B cell (primary cell): ENCODE measurements at regions not wholly inside any gene's neighbourhood (a gene's known extent, or its start where the extent isn't known, plus 50 kb on each side); places are given as distances from the start of the nearest gene placed in this dataset.

ENCODE experiments used
- CTCF ChIP-seq: fragments of 200-600 bp; IDR thresholded peaks from one replicate; pipeline ENCODE4 v1.8.0; 2022; ENCODE audit warnings: antibody characterized with exemption, mild to moderate bottlenecking
- EZH2 ChIP-seq: IDR thresholded peaks from 2 replicates; pipeline ENCODE4 v1.6.1; 2012; ENCODE audit warnings: borderline replicate concordance, low read depth, mild to moderate bottlenecking, moderate library complexity, low read length; ENCODE audit not compliant: insufficient read depth, poor library complexity, severe bottlenecking

- TF ChIP-seq CTCF (no peak), EZH2 (no peak)
These were observed 53.4 kb upstream of the SUB1 start for GRCh38 chr5:32531885-32532520.
